ENCODE measurements at regions not wholly inside any gene's neighbourhood (a gene's known extent, or its start where the extent isn't known, plus 50 kb on each side); places are given as distances from the start of the nearest gene placed in this dataset.

- TF ChIP-seq, protein P1, sequence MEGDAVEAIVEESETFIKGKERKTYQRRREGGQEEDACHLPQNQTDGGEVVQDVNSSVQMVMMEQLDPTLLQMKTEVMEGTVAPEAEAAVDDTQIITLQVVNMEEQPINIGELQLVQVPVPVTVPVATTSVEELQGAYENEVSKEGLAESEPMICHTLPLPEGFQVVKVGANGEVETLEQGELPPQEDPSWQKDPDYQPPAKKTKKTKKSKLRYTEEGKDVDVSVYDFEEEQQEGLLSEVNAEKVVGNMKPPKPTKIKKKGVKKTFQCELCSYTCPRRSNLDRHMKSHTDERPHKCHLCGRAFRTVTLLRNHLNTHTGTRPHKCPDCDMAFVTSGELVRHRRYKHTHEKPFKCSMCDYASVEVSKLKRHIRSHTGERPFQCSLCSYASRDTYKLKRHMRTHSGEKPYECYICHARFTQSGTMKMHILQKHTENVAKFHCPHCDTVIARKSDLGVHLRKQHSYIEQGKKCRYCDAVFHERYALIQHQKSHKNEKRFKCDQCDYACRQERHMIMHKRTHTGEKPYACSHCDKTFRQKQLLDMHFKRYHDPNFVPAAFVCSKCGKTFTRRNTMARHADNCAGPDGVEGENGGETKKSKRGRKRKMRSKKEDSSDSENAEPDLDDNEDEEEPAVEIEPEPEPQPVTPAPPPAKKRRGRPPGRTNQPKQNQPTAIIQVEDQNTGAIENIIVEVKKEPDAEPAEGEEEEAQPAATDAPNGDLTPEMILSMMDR (IDR thresholded peaks at IDR 0.05), result no peak
- no peak overlapping the region for H3K4me3 ChIP-seq
- no peaks in the 10 kb centered on the region for H3K36me3 ChIP-seq
- intact Hi-C loops (cut with DNase I), result no loop called here
- H3K27me3 ChIP-seq, result no peaks in the 10 kb centered on the region
- H3K4me1 ChIP-seq, result no peaks in the 10 kb centered on the region
- H3K9me3 ChIP-seq, result no peaks in the 10 kb centered on the region
- no peak overlapping the region for H3K27ac ChIP-seq
- no peak for DNase-seq
- ATAC-seq, result no peak
- 27 to 29% methylated on average over 3 of the region's 3 CpGs for WGBS, 2 donors
- no peak for FAIRE-seq
These were observed 184.0 kb downstream of the TMX1 start for GRCh38 chr14:51424041-51424440.

- no peaks in the 10 kb centered on the region for H3K9me3 ChIP-seq
- no peaks in the 10 kb centered on the region for H3K27me3 ChIP-seq
- 35 to 38% methylated on average over 5 of the region's 5 CpGs for WGBS, 2 donors
- FAIRE-seq (no peak), DNase-seq (no peak), ATAC-seq (peak in 3 of 4 donors; percentile 50 to 70 (median 63))
- peaks cover 0 to 4% (median 2%) of the 10 kb centered on the region in 3 donors for H3K4me1 ChIP-seq
- TF ChIP-seq, protein P1 (IDR thresholded peaks at IDR 0.05), result no peak
- H3K27ac ChIP-seq, result no peak overlapping the region
- no peaks in the 10 kb centered on the region for H3K36me3 ChIP-seq
- intact Hi-C loops (cut with DNase I), result no loop called here
- H3K4me3 ChIP-seq, result no peak overlapping the region
These were observed 184.7 kb downstream of the TMX1 start for GRCh38 chr14:51424561-51425251.

GRCh38 chr14:51428981-51429380 is 188.9 kb downstream of the TMX1 start:
- no peak overlapping the region for H3K4me3 ChIP-seq
- H3K27ac ChIP-seq, result peak overlapping the region in 1 of 4 donors; percentile 57
- H3K9me3 ChIP-seq, result no peaks in the 10 kb centered on the region
- TF ChIP-seq, protein P1 (IDR thresholded peaks at IDR 0.05), result no peak
- FAIRE-seq (no peak), ATAC-seq (no peak), DNase-seq (no peak)
- H3K4me1 ChIP-seq, result peaks cover 6 to 35% (median 29%) of the 10 kb centered on the region in 3 donors
- 38 to 42% methylated on average over 1 of the region's 1 CpG for WGBS, 2 donors
- intact Hi-C loops (cut with DNase I), result no loop called here
- no peaks in the 10 kb centered on the region for H3K27me3 ChIP-seq
- no peaks in the 10 kb centered on the region for H3K36me3 ChIP-seq

DNA sequence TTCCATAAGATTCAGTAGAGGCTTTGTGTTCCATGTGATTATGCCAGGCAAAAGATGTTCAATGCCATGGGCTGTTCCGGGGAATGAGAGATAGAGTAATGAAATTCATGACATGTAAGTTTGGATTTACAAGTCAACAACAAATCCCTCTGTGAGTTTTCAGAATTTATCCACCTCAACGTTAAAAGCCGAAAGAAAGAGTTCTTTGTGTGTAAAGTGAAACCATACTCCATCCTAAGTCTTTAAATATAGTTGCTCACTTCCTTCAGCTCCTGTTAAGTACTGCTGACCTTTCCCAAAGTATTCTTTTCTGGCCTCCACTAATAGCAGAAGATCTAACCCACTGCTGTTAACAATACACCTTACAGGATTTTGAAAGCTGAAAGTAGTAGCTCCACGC is 190.0 kb downstream of the TMX1 start:
- FAIRE-seq (no peak), DNase-seq (no peak), ATAC-seq (peak in 3 of 4 donors; percentile 18 to 50 (median 32))
- H3K36me3 ChIP-seq, result no peaks in the 10 kb centered on the region
- H3K27ac ChIP-seq, result peak overlapping the region in 3 of 4 donors; percentile 49 to 76 (median 57)
- WGBS, 2 donors, result 41 to 51% methylated on average over 4 of the region's 4 CpGs
- H3K4me3 ChIP-seq, result no peak overlapping the region
- H3K4me1 ChIP-seq, result peaks cover 6 to 35% (median 29%) of the 10 kb centered on the region in 3 donors
- H3K9me3 ChIP-seq, result no peaks in the 10 kb centered on the region
- intact Hi-C loops (cut with DNase I), result no loop called here
- H3K27me3 ChIP-seq, result no peaks in the 10 kb centered on the region
- TF ChIP-seq, protein P1 (IDR thresholded peaks at IDR 0.05), result no peak

DNA sequence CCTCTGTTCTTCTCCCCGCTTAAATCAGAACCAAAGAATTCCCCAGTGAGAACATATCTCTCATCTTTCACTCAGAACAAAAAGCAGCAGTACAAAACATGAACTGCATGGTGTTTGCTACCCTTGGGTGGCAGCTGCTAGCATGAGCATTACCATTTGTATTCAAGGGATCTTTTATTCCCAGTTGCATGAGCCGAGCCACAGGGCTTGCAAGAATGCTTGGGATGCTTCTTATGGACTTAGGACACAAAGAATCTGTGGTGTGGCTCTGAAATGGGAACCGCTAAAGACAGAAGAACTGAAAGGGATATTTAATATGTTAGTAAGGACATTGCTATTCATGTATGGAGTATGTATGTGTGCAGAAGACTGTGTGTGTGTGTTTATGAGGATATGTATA is 190.6 kb downstream of the TMX1 start:
- Histone ChIP-seq H3K27me3 (no peaks in the 10 kb centered on the region), H3K36me3 (no peaks in the 10 kb centered on the region), H3K9me3 (no peaks in the 10 kb centered on the region), H3K4me3 (no peak overlapping the region), H3K27ac (peak overlapping the region in 3 of 4 donors; percentile 49 to 76 (median 57)), H3K4me1 (peaks cover 6 to 35% (median 29%) of the 10 kb centered on the region in 3 donors)
- whole genome bisulfite sequencing, 2 donors, result 31 to 49% methylated on average over 3 of the region's 3 CpGs
- intact Hi-C loops (cut with DNase I), result no loop called here
- FAIRE-seq, result no peak
- TF ChIP-seq, protein P1 (IDR thresholded peaks at IDR 0.05), result no peak
- peak; percentile 32 to 71 (median 64) for ATAC-seq
- no peak for DNase-seq
